GM19328 (cell line): ENCODE measurements at regions not wholly inside any gene's neighbourhood (a gene's known extent, or its start where the extent isn't known, plus 50 kb on each side); places are given as distances from the start of the nearest gene placed in this dataset.
"Not testable (repeated sequence)": the region's sequence is repeated elsewhere in the genome, so short reads cannot be mapped to it uniquely, and the experiment has no call there.

Source experiments
- ATAC-seq: cut with Tn5 transposase; IDR thresholded peaks from one replicate; pipeline ENCODE4 v1.9.1; 2021; ENCODE audit warnings: mild to moderate bottlenecking, moderate library complexity; ENCODE audit not compliant: unreplicated experiment

DNA sequence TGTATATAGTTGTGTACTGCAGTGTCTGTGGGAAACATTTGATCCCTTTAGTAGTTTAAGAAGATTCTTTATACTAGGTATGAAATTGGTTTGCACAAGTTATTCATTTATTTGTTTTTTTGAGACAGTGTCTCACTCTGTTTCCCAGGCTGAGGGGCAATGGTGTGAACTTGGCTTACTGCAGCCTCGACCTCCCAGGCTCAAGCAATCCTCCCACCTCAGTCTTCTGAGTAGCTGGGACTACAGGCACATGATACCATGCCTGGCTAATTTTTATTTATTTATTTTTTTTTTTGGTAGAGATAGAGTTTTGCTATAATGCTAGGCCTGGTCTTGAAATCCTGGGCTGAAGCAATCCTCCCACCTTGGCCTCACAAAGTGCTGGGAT, 209.4 kb downstream of the RASSF9 start:
- ATAC-seq = no peak

DNA sequence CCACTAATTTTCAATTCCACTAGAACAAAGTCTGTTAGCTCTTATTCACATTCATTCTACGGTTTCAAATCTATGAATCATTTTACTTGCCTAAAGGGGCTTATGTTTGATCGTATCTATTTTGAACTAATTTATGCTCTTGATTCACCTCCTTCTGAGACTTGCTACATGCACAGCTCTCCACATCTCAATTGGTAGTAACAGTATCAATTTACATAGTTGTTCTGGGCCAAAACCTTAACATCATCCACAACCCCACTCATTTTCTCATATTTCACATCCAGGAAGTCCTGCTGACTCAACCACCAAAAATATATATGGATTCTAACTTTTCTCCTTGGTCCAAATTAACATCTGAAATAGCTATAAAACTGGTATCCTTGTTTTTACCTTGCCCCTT, 208.6 kb downstream of the RASSF9 start:
- ATAC-seq = no peak

DNA sequence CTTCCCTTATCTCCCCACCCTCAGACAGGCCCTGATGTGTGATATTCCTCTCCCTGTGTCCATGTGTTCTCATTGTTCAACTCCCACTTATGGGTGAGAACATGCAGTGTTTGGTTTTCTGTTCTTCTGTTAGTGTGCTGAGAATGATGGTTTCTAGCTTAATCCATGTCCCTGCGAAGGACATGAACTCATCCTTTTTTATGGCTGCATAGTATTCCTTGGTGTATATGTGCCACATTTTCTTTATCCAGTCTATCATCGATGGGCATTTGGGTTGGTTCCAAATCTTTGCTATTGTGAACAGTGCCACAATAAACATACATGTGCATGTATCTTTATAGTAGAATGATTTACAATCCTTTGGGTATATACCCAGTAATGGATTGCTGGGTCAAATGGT, 207.6 kb downstream of the RASSF9 start:
- not testable (repeated sequence) for ATAC-seq

DNA sequence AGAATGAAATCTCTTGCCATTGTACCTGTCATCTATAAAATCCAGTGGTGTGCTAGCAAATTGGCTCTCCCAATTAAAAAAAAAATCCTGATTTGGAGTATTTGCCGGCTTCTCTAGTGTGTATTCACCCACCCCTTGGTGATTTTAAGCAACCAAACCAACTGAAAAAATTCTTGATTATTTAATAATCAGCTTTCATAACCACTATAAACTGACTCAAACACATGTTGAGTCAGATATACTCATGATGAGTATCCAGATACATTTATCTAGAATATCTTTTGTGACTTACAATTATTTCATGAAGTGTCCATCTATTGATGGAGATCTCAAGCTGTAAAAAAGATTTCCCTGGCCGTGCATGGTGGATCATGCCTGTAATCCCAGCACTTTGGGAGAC, 205.4 kb downstream of the RASSF9 start:
- ATAC-seq = no peak

DNA sequence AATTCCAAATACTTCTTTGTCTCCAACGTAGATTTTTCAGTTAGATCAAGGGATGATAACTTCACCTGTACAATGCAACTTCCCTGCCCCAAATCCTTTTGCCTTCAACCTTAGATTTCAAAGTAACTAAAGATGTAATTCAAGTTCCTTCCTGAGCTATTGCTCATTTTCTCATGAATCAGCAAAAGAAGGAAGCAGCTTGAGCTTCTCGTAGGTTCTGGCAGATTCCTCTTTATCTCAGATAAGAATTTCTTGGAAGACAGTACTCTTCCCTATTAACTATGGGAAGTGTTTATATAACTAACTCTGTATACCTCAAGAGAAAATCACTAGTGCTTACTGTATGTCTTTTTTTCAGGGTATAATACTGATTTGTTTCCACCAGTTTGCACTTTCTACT, 203.8 kb downstream of the RASSF9 start:
- ATAC-seq = no peak

DNA sequence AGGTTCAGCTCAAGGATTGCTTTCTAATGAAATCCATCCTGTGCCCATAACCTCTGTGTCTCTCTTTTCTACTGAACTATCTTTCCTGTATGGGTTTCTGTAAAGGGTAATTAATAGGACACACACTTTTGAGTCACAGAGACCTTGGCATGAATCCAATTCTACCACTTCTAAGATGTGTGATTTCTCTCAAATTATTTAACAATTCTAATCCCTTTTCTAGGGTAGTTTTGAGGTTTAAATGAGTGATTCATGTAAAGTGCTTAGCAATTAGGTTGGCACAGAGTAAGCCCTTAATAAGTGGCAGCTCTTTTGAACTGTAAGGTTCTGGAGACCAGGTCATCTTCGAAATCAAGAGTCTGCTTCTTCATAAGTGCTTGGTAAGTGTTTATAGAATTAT, 202.7 kb downstream of the RASSF9 start:
- ATAC-seq = no peak

DNA sequence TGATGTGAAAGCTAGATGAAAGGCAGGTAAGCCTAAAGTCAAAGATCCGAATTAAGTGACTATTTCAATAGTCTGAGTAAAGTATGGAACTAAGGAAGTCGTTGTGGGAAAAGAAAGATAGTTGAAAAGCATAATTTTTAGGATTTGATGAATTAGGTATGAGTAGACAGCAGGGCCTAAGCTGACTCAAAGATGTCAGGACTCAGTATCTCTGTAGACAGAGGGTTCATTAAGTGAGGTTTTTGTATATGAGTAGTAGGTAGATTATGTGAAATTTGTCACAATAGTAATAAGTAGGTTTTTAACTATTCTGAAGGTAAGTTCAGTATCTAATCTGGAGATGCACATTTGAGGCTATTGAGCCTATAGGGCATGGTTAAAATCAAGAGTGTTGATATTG, 196.4 kb downstream of the RASSF9 start:
- ATAC-seq = no peak

DNA sequence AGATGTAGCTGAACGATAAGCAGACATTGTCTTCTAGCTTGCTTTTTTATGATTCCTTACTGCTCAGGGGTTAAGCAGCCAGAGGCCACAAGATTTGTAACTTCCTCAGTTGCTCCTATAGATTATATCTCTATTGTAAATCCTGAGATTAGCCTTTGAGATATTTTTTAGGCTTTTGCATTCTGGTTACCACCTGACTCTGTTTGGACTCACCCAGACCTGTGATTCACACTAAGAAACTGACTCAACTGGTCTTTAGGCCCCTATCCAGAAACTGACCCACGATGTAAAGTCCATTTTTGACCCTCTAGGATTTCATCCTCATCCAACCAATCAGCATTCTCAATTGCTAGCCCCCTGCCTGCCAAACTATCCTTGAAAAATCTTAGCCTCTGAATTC, 194.4 kb downstream of the RASSF9 start:
- ATAC-seq = no peak

DNA sequence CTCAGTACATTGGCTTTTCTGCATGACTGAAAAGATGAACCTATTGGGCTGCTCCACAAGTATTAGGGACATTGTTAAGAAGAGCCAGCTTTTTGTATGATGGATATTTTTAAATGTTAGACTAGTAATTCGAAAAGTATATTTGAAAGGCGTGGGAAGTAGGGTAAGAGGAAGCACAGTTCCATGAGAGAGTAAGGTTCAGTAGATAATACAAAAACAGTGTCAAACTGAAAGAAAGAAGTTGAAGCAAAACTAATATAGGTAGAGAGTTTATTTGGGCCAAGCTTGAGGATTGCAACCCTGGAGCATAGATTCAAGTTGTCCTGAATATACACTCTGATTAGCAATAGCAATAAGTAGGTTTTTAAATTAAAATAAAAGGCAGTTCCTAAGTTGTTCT, 193.9 kb downstream of the RASSF9 start:
- no peak for ATAC-seq

DNA sequence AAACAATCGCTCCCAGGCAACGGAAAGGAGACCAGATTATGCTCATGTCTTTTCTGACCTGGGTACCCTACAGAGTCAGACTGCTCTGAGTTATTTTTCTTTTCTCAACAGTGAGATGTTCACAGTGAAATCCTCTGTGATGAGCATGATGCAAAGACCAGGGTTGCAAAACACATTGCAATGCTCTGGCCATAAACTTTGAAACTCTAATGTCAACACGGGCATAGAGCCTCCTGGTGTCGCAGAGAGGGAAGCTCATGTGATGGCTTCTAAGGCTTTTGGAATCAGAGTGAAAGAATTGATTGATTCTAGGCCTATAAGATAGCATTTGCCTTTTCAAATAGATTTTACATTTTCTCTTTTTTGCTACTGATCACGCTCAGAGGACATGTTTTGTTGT, 193.4 kb downstream of the RASSF9 start:
- ATAC-seq = no peak

DNA sequence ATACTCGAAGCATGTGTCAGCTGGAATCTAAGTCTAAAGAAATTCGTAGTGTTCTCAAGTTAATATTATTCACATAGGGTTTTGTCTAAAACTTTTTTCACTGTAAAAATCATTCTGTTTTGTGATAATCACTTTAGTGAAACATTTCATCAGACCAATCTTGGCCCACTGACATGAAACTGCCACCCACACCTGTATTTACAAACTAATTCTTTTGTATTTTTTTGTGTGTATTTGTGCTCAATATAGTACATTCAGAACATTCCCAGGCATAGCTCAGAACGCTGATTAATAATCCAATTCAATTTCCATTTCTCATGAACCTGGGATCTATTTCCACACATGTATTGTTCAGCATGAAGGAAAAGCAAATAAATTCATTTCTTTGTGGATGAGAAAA, 191.7 kb downstream of the RASSF9 start:
- no peak for ATAC-seq

DNA sequence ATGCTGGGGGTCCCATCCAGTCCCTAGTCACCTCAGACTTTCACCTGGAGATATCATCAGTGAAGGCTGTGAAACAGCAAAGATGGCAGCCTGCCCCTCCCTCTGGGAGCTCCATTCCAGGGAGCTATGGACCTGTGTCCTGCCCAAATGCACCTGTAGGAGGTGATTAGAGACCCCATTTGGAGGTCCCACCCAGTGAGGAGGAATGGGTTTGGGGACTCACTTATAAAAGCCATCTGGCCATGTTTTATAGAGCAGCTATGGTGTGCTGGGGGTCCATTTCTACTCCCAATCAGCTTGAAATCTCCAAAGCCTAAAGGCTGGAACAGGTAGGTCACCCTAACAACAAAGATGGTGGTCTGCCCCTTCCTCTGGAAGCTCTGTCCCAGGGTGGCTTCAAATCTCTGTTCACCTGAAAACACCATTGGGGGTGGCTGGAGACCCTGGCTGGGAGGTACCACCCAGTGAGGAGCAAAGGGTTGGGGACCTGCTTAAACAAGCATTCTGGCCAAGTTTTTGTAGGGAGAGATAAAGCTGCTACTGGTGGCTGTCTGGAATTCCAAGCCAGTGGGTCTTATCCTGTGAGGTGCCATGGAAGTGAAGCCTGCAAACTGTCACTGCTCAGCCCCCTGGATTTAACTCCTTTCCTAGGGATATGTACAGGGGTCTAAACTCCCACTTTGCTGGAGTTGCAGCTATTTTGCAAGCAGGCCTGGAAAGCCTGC, 182.3 kb downstream of the RASSF9 start:
- ATAC-seq = no peak

DNA sequence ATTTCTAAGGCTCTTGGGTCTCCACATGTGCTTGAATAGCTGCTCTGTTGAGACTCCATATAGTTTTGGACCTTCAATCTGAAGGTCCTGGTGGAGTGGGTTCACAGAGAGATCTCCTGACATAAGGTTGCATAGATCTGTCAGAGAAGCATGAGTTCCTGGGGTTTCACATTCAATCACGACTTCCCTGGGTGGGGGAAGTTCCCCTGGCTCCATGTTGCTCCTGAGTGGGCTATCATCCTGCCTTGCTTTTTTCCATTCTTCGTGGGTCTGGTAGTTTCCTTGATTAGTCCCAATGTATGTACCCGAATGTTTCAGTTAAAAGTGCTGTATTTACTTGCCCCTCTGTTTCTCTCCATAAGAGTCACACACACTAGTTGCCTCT, 181.8 kb downstream of the RASSF9 start:
- ATAC-seq = no peak

DNA sequence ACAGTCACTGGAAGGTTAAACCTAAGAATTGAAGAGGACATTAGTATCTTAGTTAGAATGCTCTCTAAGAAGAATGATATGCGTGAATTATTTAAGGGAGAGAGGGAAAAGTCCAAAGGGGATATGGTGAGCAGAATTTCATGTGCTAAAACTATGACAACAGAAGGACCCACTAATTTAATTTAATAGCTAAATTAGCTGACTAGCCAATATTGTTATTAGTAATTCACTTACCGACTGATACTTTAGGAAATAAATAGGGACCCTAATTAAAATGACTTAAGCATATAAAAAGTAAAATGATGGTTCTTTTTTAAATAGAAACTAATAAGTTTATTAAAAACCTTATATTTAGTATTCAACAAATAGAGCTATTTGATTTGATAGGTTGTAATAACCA, 179.6 kb downstream of the RASSF9 start:
- no peak for ATAC-seq

DNA sequence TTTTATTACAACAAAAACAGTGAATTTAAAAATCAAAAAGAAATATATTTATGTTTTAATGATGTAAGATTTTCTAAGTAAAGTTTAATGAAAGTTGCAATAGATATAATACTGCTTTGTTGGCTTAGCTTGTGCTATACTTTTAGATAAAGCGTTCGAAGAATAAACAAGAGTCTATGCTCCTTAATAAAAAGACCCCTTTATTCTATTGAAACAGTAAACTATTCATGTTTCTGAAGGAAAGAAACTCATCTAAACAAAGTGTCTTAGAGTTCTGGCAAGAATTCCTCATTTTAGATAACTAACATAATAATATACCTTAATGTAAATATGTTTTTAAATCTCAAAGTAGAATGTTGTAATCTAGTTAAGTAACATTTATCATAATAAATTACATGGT, 179.0 kb downstream of the RASSF9 start:
- no peak for ATAC-seq

DNA sequence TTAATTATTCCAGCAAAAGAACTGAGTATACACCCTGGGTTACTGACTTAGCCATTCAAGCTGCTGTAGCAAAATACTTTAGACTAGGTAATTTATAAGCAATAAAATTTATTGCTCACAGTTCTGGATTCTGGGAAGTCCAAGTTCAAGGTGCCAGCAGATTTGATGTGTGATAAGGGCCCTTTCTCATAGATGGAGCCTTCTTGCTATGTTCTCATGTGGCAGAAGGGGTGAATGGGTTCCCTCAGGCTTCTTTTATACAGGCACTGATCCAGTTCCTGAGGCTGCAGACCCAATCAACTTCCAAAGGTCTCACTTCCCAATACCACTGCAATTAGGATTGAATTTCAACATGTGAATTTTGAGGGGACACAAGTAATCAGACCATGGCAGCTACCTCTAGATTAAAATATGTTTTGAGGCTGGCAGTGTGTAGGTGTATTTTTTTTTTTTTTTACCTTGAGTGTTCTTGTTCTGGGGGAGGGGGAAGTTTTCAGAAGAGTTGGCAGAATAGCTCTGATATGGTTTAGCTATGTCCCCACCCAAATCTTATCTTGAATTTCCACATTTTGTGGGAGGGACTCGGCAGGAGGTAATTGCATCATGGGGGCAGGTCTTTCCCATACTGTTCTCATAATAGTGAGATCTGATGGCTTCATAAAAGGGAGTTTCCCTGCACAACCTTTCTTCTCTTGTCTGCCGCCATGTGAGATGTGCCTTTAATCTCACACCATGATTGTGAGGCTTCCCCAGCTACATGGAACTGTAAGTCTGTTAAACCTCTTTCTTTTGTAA, 178.2 kb downstream of the RASSF9 start:
- no peak for ATAC-seq

DNA sequence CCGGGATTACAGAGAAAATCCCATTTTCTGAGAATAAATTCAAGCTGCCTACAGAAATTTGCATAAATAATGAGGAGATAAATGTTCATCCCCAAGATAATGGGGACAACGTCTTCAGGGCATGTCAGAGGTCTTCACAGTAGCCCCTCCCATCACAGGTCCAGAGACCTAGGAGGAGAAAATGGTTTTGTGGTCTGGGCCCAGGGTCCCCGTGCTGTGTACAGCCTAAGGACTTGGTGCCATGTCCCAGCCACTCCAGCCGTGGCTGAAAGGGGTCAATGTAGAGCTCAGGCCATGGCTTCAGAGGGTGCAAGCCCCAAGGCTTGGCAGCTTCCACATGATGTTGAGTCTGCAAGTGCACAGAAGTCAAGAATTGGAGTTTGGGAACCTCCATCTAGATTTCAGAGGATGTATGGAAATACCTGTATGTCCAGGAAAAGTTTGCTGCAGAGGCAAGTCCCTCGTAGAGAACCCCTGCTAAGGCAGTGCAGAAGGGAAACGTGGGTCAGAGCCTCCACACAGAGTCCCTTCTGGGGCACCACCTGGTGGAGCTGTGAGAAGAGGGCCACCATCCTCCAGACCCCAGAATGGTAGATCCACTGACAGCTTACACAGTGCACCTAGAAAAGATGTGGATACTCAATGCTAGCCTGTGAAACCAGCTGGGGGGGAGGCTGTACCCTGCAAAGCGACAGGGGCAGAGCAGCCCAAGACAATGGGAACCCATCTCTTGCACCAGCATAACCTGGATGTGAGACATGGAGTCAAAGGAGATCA, 176.3 kb downstream of the RASSF9 start:
- no peak for ATAC-seq

DNA sequence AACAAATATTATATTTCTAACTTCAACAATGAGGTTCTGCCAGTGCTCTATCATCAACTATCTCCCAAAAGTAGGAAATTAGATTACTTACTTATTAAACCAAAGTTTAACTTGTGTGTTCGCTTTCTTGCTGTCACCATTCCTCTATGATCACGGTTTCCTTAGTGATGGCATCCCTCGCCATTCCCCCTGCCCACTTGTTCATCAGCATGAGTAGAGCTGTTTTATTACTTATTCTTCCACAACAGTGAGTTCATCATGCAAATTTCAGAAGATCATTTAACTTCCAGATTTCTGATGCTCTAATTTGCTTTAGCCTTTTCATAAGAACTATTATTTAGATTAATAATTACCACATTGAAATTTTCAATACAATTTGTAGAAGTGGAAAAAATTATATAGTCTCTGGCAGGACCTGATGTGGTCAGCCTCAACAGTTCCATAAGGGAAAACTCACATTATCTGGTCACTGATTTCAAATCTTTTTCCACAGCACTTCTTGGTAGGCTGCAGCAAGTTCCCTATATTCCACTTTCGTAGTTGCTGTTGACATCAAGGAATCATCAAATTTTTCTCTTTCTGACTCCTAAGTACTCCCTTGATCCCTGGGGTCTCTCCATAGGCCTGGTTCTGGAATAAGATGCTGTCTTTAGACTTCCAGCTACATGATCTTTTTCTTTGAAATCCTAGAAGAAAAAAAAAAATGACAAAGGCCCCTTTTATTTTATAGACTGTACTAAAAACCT, 174.6 kb downstream of the RASSF9 start:
- ATAC-seq = no peak

DNA sequence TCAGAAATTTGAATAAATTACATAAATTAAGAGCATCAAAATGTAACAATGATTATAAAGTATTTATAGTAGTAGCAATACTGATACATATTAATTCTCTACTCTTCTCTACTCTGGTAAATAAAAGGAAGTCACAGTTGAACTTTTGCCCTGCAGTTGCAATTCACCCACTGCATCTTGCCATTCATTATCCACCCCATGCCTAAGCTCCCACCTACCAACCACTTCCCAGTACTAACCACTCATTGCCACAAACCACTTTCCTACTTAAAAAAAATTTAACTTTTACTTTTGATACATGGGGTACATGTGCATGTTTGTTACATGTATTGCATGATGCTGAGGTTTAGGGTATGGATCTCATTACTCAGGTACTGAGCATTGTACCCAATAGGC, 174.0 kb downstream of the RASSF9 start:
- no peak for ATAC-seq

DNA sequence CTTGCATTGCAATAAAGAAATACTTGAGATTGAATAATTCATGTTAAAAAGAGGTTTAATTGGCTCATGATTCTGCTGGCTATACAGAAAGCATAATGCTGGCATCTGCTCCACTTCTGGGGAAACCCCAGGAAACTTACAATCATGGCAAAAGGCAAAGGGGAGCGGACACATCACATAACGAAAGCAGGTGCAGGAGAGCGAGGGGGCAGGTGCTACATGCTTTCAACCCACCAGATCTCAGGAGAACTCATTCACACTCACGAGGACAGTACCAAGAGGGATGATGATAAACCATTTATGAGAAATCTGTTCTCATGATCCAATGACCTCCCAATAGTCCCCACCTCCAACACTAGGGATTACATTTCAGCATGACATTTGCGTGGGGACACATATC, 172.6 kb downstream of the RASSF9 start:
- no peak for ATAC-seq

DNA sequence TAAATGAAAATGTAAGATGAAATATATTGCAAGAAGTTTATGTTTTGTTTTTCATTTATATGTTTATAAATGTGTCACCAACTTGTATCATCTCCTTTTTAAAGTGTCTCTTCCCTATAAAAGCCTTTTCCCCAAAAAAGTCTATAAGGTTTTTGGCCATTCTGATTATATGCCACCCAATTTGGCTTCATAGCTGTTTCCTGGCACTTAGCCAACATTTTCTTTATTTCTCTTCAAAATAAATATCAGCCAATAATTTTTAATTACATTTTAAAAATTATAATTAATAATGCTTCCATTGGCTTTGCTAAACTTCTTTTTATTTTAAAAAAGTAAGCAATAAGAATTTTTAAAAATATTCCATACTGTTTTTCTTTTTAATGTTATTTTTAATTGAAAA, 171.8 kb downstream of the RASSF9 start:
- ATAC-seq = no peak
